ENCODE measurements at regions not wholly inside any gene's neighbourhood (a gene's known extent, or its start where the extent isn't known, plus 50 kb on each side); places are given as distances from the start of the nearest gene placed in this dataset.

- no peak for TF ChIP-seq TFE3 (CRISPR knock-in tag; IDR thresholded peaks at IDR 0.05)
- TF ChIP-seq CBX3 (IDR thresholded peaks at IDR 0.05; ENCODE audit: borderline replicate concordance in 1 of 2, low read length in 2 of 2), result 0 out of 3 replicates have a peak, but pooled peaks of 1 of the 2 experiments have one; percentile 18
- no peak for TF ChIP-seq SP1 (CRISPR knock-in tag; IDR thresholded peaks at IDR 0.05)
- no peak for TF ChIP-seq TCF7 (IDR thresholded peaks at IDR 0.05; ENCODE audit: borderline replicate concordance)
- TF ChIP-seq DDX20 (tag; IDR thresholded peaks at IDR 0.05; ENCODE audit: low read depth), result no peak
- TF ChIP-seq E2F4 (CRISPR knock-in tag; IDR thresholded peaks at IDR 0.05; ENCODE audit: low read depth), result no peak
- no peak for TF ChIP-seq NUFIP1 (IDR thresholded peaks at IDR 0.05; ENCODE audit: partially characterized antibody)
- TF ChIP-seq SREBF2 (CRISPR knock-in tag; IDR thresholded peaks at IDR 0.05), result no peak
- TF ChIP-seq NR2C2 (CRISPR knock-in tag; IDR thresholded peaks at IDR 0.05), result no peak
- TF ChIP-seq NR2C2 (tag; IDR thresholded peaks at IDR 0.05), result no peak
- no peak for TF ChIP-seq XRCC5 (IDR thresholded peaks at IDR 0.05; ENCODE audit: low read depth, low read length)
- TF ChIP-seq REST (IDR thresholded peaks at IDR 0.05; ENCODE audit: borderline replicate concordance), result peak; percentile 74
- TF ChIP-seq REST (CRISPR knock-in tag; IDR thresholded peaks at IDR 0.05; ENCODE audit: low read depth), result no peak
- TF ChIP-seq ZNF121 (CRISPR knock-in tag; conservative IDR thresholded peaks at IDR 0.05), result no peak
- TF ChIP-seq SP2 (IDR thresholded peaks at IDR 0.05; ENCODE audit: extremely low read depth, low read depth, low read length, poor library complexity, severe bottlenecking), result no peak
- no peak for TF ChIP-seq SMARCC2 (IDR thresholded peaks at IDR 0.05; ENCODE audit: low read depth)
- no peak for TF ChIP-seq HOXB6 (CRISPR knock-in tag; IDR thresholded peaks at IDR 0.05; ENCODE audit: borderline replicate concordance)
- no peak for TF ChIP-seq PTRF (tag; IDR thresholded peaks at IDR 0.05)
These were observed 333.9 kb downstream of the HACE1 start (continued) for GRCh38 chr6:104525677-104526322.
